HEK293 (cell line): ENCODE measurements at regions not wholly inside any gene's neighbourhood (a gene's known extent, or its start where the extent isn't known, plus 50 kb on each side); places are given as distances from the start of the nearest gene placed in this dataset.

Source experiments
- CTCF ChIA-PET: fragments of 350-600 bp; formaldehyde crosslinking; extraction: SDS; loops from one replicate; lab custom pipeline; 2021; ENCODE audit warnings: antibody characterized with exemption; lab: Yijun Ruan, JAX
- POLR2A ChIA-PET: fragments of 300-600 bp; formaldehyde crosslinking; extraction: SDS; loops from one replicate; lab custom pipeline; 2020; ENCODE audit warnings: antibody characterized with exemption, inconsistent platforms; lab: Yijun Ruan, JAX
- H3K27ac ChIP-seq: fragments of 200-500 bp; sonication (Bioruptor generic); 2 replicates; pipeline ENCODE4 v1.5.1; 2014; ENCODE audit warnings: low read depth, low read length, control low read depth, inconsistent platforms; ENCODE audit errors: extremely low read depth
- H3K36me3 ChIP-seq, 2 experiments: fragments of 200-500 bp in 1 of 2; sonication (Bioruptor generic) in 1 of 2; 1 replicate in 1 of 2; 2 replicates in 1 of 2; pipeline ENCODE4 v1.5.1; 2014 to 2017; ENCODE audit warnings: inconsistent platforms in 2 of 2, low read length in 2 of 2; ENCODE audit not compliant: control insufficient read depth in 2 of 2, insufficient read depth in 1 of 2
- H3K4me1 ChIP-seq: fragments of 200-500 bp; sonication (Bioruptor generic); 2 replicates; pipeline ENCODE4 v1.5.1; 2014; ENCODE audit warnings: mild to moderate bottlenecking, low read length, inconsistent platforms; ENCODE audit not compliant: control insufficient read depth, insufficient read depth
- H3K4me3 ChIP-seq: 2 replicates; pipeline ENCODE4 v1.5.1; 2011; ENCODE audit warnings: low read depth, mild to moderate bottlenecking, control low read depth, low read length, moderate library complexity
- H3K9me3 ChIP-seq: fragments of 200-500 bp; sonication (Bioruptor generic); 2 replicates; pipeline ENCODE4 v1.5.1; 2014; ENCODE audit warnings: low read depth, low read length, inconsistent platforms; ENCODE audit not compliant: control insufficient read depth, insufficient read depth
- GLIS2 ChIP-seq: fragments of 450-650 bp; formaldehyde crosslinking; IDR thresholded peaks from 2 replicates; pipeline ENCODE4 v1.5.1; 2016; ENCODE audit warnings: missing biosample characterization, missing genetic modification characterization
- HOXC10 ChIP-seq: sonication (generic); formaldehyde crosslinking; IDR thresholded peaks from 2 replicates; pipeline ENCODE4 v1.8.1; 2023; ENCODE audit warnings: mild to moderate bottlenecking, missing genetic modification reagents
- KLF9 ChIP-seq: fragments of 450-650 bp; formaldehyde crosslinking; IDR thresholded peaks from 2 replicates; pipeline ENCODE4 v1.5.1; 2016; ENCODE audit warnings: missing biosample characterization, missing genetic modification characterization, low read depth
- MYNN ChIP-seq: fragments of 450-650 bp; formaldehyde crosslinking; IDR thresholded peaks from 2 replicates; pipeline ENCODE4 v1.5.1; 2016; ENCODE audit warnings: missing biosample characterization, missing genetic modification characterization, borderline replicate concordance
- OVOL3 ChIP-seq: fragments of 450-650 bp; formaldehyde crosslinking; IDR thresholded peaks from 2 replicates; pipeline ENCODE4 v1.5.1; 2016; ENCODE audit warnings: missing biosample characterization, missing genetic modification characterization
- PRDM1 ChIP-seq: fragments of 450-650 bp; formaldehyde crosslinking; IDR thresholded peaks from 2 replicates; pipeline ENCODE4; 2016; ENCODE audit warnings: missing biosample characterization, missing genetic modification characterization
- RBAK ChIP-seq: fragments of 450-650 bp; formaldehyde crosslinking; IDR thresholded peaks from 2 replicates; pipeline ENCODE4 v1.5.1; 2016; ENCODE audit warnings: missing biosample characterization, missing genetic modification characterization
- TCF7L2 ChIP-seq: IDR thresholded peaks from 2 replicates; pipeline ENCODE4 v1.6.1; 2011; ENCODE audit warnings: low read depth, mild to moderate bottlenecking, inconsistent platforms, low read length, moderate library complexity, borderline replicate concordance
- TRIM28 ChIP-seq: IDR thresholded peaks from 2 replicates; pipeline ENCODE4 v1.6.1; 2011; ENCODE audit warnings: low read length, control low read depth, borderline replicate concordance
- WT1 ChIP-seq: fragments of 450-650 bp; formaldehyde crosslinking; IDR thresholded peaks from 2 replicates; pipeline ENCODE4 v1.5.1; 2016; ENCODE audit warnings: missing biosample characterization, missing genetic modification characterization
- YY2 ChIP-seq: fragments of 450-650 bp; formaldehyde crosslinking; IDR thresholded peaks from 2 replicates; pipeline ENCODE4 v1.5.1; 2016; ENCODE audit warnings: missing biosample characterization, missing genetic modification characterization
- ZBTB1 ChIP-seq: fragments of 450-650 bp; formaldehyde crosslinking; IDR thresholded peaks from 2 replicates; pipeline ENCODE4 v1.5.1; 2016; ENCODE audit warnings: missing biosample characterization, missing genetic modification characterization
- ZBTB48 ChIP-seq: fragments of 450-650 bp; formaldehyde crosslinking; IDR thresholded peaks from 2 replicates; pipeline ENCODE4 v1.5.1; 2016; ENCODE audit warnings: missing biosample characterization, missing genetic modification characterization
- ZNF114 ChIP-seq: fragments of 450-650 bp; formaldehyde crosslinking; IDR thresholded peaks from 2 replicates; pipeline ENCODE4 v1.5.0; 2017; ENCODE audit warnings: missing biosample characterization, missing genetic modification characterization
- ZNF133 ChIP-seq: fragments of 450-650 bp; formaldehyde crosslinking; IDR thresholded peaks from 2 replicates; pipeline ENCODE4 v1.5.1; 2016; ENCODE audit warnings: missing biosample characterization, missing genetic modification characterization
- ZNF138 ChIP-seq: fragments of 450-650 bp; formaldehyde crosslinking; IDR thresholded peaks from 2 replicates; pipeline ENCODE4 v1.5.1; 2016; ENCODE audit warnings: missing biosample characterization, missing genetic modification characterization, borderline replicate concordance
- ZNF155 ChIP-seq: fragments of 450-650 bp; formaldehyde crosslinking; IDR thresholded peaks from 2 replicates; pipeline ENCODE4 v1.5.1; 2016; ENCODE audit warnings: missing biosample characterization, missing genetic modification characterization
- ZNF184 ChIP-seq: fragments of 450-650 bp; IDR thresholded peaks from 2 replicates; pipeline ENCODE4 v1.5.1; 2018; ENCODE audit warnings: missing biosample characterization, mild to moderate bottlenecking, missing genetic modification characterization
- ZNF202 ChIP-seq: fragments of 450-650 bp; formaldehyde crosslinking; IDR thresholded peaks from 2 replicates; pipeline ENCODE4 v1.5.1; 2016; ENCODE audit warnings: missing biosample characterization, missing genetic modification characterization, borderline replicate concordance
- ZNF211 ChIP-seq: fragments of 450-650 bp; formaldehyde crosslinking; IDR thresholded peaks from 2 replicates; pipeline ENCODE4 v1.5.1; 2016; ENCODE audit warnings: low read depth, missing biosample characterization, missing genetic modification characterization
- ZNF366 ChIP-seq: fragments of 450-650 bp; formaldehyde crosslinking; conservative IDR thresholded peaks from 2 replicates; pipeline ENCODE4 v1.5.1; 2016; ENCODE audit warnings: missing biosample characterization, missing genetic modification characterization
- ZNF404 ChIP-seq: fragments of 450-650 bp; formaldehyde crosslinking; IDR thresholded peaks from 2 replicates; pipeline ENCODE4 v1.5.1; 2017; ENCODE audit warnings: missing biosample characterization, missing genetic modification characterization
- ZNF521 ChIP-seq: fragments of 450-650 bp; formaldehyde crosslinking; IDR thresholded peaks from 2 replicates; pipeline ENCODE4 v1.5.1; 2017; ENCODE audit warnings: missing biosample characterization, mild to moderate bottlenecking, missing genetic modification characterization
- ZNF529 ChIP-seq: fragments of 450-650 bp; formaldehyde crosslinking; IDR thresholded peaks from 2 replicates; pipeline ENCODE4 v1.5.1; 2017; ENCODE audit warnings: missing genetic modification characterization, missing biosample characterization; ENCODE audit not compliant: insufficient replicate concordance
- ZNF530 ChIP-seq: fragments of 450-650 bp; formaldehyde crosslinking; IDR thresholded peaks from 2 replicates; pipeline ENCODE4 v1.5.1; 2016; ENCODE audit warnings: low read depth, missing biosample characterization, missing genetic modification characterization
- ZNF548 ChIP-seq: fragments of 450-650 bp; formaldehyde crosslinking; IDR thresholded peaks from 2 replicates; pipeline ENCODE4 v1.5.1; 2016; ENCODE audit warnings: missing biosample characterization, missing genetic modification characterization
- ZNF555 ChIP-seq: fragments of 450-650 bp; formaldehyde crosslinking; conservative IDR thresholded peaks from 2 replicates; pipeline ENCODE4 v1.5.1; 2017; ENCODE audit warnings: missing biosample characterization, mild to moderate bottlenecking, missing genetic modification characterization, inconsistent platforms
- ZNF560 ChIP-seq: fragments of 450-650 bp; formaldehyde crosslinking; IDR thresholded peaks from 2 replicates; pipeline ENCODE4 v1.5.1; 2017; ENCODE audit warnings: missing biosample characterization, missing genetic modification characterization, borderline replicate concordance
- ZNF629 ChIP-seq: fragments of 450-650 bp; formaldehyde crosslinking; IDR thresholded peaks from 2 replicates; pipeline ENCODE4 v1.5.1; 2017; ENCODE audit warnings: missing biosample characterization, missing genetic modification characterization
- ZNF777 ChIP-seq: fragments of 450-650 bp; formaldehyde crosslinking; IDR thresholded peaks from 2 replicates; pipeline ENCODE4 v1.5.1; 2017; ENCODE audit warnings: missing biosample characterization, missing genetic modification characterization, borderline replicate concordance
- ZNF792 ChIP-seq: fragments of 450-650 bp; formaldehyde crosslinking; IDR thresholded peaks from 2 replicates; pipeline ENCODE4 v1.5.1; 2016; ENCODE audit warnings: missing biosample characterization, missing genetic modification characterization
- TF ChIP-seq, protein P1 (sequence below): fragments of 450-650 bp; formaldehyde crosslinking; IDR thresholded peaks from 2 replicates; pipeline ENCODE4 v1.5.1; 2016; ENCODE audit warnings: missing biosample characterization, missing genetic modification characterization, borderline replicate concordance

DNA sequence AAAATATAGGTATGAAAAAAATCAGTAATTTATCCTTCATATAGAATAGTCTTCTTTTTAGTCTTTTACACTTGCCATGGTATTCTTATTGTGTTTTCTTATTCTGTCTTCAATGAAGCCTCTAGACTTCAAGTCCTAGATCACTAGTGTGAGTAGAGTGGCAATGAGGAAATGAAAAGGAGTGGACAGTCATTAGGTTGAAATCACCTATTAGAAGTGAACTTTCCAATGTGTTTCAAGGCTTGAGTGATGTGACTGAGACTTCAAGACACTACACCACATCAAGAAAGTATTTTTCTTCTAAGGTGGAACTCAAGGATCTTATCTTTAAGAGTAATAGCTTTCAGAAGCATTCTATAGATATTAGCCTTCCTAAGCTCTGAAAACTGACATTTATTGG lies 357.8 kb upstream of the MBL2 start:
- TF ChIP-seq WT1 (no peak), ZNF792 (tag by site-specific recombination) (no peak), ZNF777 (tag by site-specific recombination) (no peak)
- ChIA-PET CTCF (no interaction called here), POLR2A (no interaction called here)
- Histone ChIP-seq H3K9me3 (no peaks in the 10 kb centered on the region), H3K36me3 (no peaks in the 10 kb centered on the region), H3K27ac (no peak overlapping the region), H3K4me3 (no peak overlapping the region), H3K4me1 (no peaks in the 10 kb centered on the region)

GRCh38 chr10:53127686-53128085 lies 355.1 kb upstream of the MBL2 start:
- H3K27ac ChIP-seq = no peak overlapping the region
- no peak overlapping the region for H3K4me3 ChIP-seq
- no peaks in the 10 kb centered on the region for H3K9me3 ChIP-seq
- TF ChIP-seq PRDM1 (tag by site-specific recombination) = no peak
- TF ChIP-seq ZNF555 = no peak
- no peak for TF ChIP-seq ZNF521 (tag by site-specific recombination)
- no peak for TF ChIP-seq HOXC10
- TF ChIP-seq ZNF211 (tag by site-specific recombination) = no peak
- TF ChIP-seq ZNF548 (tag by site-specific recombination) = no peak
- no peak for TF ChIP-seq ZNF133 (tag by site-specific recombination)
- no peak for TF ChIP-seq ZNF366 (tag by site-specific recombination)
- TF ChIP-seq ZBTB48 (tag by site-specific recombination) = no peak
- TF ChIP-seq YY2 (tag by site-specific recombination) = no peak
- TF ChIP-seq ZNF404 = no peak
- no peak for TF ChIP-seq ZNF530 (tag by site-specific recombination)
- TF ChIP-seq ZNF629 (tag by site-specific recombination) = no peak
- TF ChIP-seq TCF7L2 = no peak
- TF ChIP-seq, protein P1, sequence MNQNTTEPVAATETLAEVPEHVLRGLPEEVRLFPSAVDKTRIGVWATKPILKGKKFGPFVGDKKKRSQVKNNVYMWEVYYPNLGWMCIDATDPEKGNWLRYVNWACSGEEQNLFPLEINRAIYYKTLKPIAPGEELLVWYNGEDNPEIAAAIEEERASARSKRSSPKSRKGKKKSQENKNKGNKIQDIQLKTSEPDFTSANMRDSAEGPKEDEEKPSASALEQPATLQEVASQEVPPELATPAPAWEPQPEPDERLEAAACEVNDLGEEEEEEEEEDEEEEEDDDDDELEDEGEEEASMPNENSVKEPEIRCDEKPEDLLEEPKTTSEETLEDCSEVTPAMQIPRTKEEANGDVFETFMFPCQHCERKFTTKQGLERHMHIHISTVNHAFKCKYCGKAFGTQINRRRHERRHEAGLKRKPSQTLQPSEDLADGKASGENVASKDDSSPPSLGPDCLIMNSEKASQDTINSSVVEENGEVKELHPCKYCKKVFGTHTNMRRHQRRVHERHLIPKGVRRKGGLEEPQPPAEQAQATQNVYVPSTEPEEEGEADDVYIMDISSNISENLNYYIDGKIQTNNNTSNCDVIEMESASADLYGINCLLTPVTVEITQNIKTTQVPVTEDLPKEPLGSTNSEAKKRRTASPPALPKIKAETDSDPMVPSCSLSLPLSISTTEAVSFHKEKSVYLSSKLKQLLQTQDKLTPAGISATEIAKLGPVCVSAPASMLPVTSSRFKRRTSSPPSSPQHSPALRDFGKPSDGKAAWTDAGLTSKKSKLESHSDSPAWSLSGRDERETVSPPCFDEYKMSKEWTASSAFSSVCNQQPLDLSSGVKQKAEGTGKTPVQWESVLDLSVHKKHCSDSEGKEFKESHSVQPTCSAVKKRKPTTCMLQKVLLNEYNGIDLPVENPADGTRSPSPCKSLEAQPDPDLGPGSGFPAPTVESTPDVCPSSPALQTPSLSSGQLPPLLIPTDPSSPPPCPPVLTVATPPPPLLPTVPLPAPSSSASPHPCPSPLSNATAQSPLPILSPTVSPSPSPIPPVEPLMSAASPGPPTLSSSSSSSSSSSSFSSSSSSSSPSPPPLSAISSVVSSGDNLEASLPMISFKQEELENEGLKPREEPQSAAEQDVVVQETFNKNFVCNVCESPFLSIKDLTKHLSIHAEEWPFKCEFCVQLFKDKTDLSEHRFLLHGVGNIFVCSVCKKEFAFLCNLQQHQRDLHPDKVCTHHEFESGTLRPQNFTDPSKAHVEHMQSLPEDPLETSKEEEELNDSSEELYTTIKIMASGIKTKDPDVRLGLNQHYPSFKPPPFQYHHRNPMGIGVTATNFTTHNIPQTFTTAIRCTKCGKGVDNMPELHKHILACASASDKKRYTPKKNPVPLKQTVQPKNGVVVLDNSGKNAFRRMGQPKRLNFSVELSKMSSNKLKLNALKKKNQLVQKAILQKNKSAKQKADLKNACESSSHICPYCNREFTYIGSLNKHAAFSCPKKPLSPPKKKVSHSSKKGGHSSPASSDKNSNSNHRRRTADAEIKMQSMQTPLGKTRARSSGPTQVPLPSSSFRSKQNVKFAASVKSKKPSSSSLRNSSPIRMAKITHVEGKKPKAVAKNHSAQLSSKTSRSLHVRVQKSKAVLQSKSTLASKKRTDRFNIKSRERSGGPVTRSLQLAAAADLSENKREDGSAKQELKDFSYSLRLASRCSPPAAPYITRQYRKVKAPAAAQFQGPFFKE (tag by site-specific recombination) = no peak
- ChIA-PET CTCF (no interaction called here), POLR2A (no interaction called here)
- no peaks in the 10 kb centered on the region for H3K36me3 ChIP-seq
- H3K4me1 ChIP-seq = no peaks in the 10 kb centered on the region

GRCh38 chr10:53123311-53123710 lies 350.7 kb upstream of the MBL2 start:
- Histone ChIP-seq H3K36me3 (no peaks in the 10 kb centered on the region), H3K27ac (no peak overlapping the region), H3K4me1 (no peaks in the 10 kb centered on the region), H3K9me3 (no peaks in the 10 kb centered on the region), H3K4me3 (no peak overlapping the region)
- CTCF ChIA-PET = no interaction called here
- POLR2A ChIA-PET = no interaction called here
- TF ChIP-seq ZNF114 = no peak
- no peak for TF ChIP-seq ZNF560 (tag by site-specific recombination)
- TF ChIP-seq ZNF138 (tag by site-specific recombination) = no peak
- TF ChIP-seq OVOL3 (tag by site-specific recombination) = no peak
- TF ChIP-seq ZNF521 (tag by site-specific recombination) = no peak
- no peak for TF ChIP-seq ZNF202 (tag by site-specific recombination)
- TF ChIP-seq TRIM28 = no peak
- no peak for TF ChIP-seq GLIS2 (tag by site-specific recombination)
- no peak for TF ChIP-seq ZNF155
- TF ChIP-seq ZBTB1 (tag by site-specific recombination) = no peak
- TF ChIP-seq KLF9 (tag by site-specific recombination) = no peak
- TF ChIP-seq ZNF184 = no peak
- TF ChIP-seq RBAK (tag by site-specific recombination) = no peak
- TF ChIP-seq ZNF529 (tag by site-specific recombination) = no peak
- TF ChIP-seq MYNN (tag by site-specific recombination) = no peak
- TF ChIP-seq ZNF629 (tag by site-specific recombination) = no peak
